IMR-90 (cell line): ENCODE measurements at regions not wholly inside any gene's neighbourhood (a gene's known extent, or its start where the extent isn't known, plus 50 kb on each side); places are given as distances from the start of the nearest gene placed in this dataset.

Experiments
- ATAC-seq: fragments of 200-7000 bp; cut with Tn5 transposase; 2 replicates; pipeline ENCODE4 v1.9.1; 2020; ENCODE audit warnings: low read depth, mild to moderate bottlenecking, moderate library complexity
- BruUV-seq: library from RNA; stranded (reverse); fragments of 400-500 nt; replicated peaks from 2 replicates; lab custom pipeline; 2021; lab: Mats Ljungman, UMichigan
- CTCF ChIA-PET: fragments of 300-600 bp; formaldehyde crosslinking; extraction: SDS; loops from one replicate; lab custom pipeline; 2021; ENCODE audit warnings: antibody characterized with exemption; lab: Yijun Ruan, JAX
- POLR2A ChIA-PET: fragments of 300-600 bp; sonication (Branson Sonifier 250); formaldehyde crosslinking; loops from one replicate; lab custom pipeline; 2022; ENCODE audit warnings: antibody characterized with exemption; ENCODE audit not compliant: unreplicated experiment; lab: Charles Lee
- DNase-seq: peaks from one replicate; pipeline ENCODE4 v3.0.0; 2013
- H2AFZ ChIP-seq: replicated peaks from 2 replicates; pipeline ENCODE3; 2013; ENCODE audit warnings: low read length, mild to moderate bottlenecking; ENCODE audit not compliant: poor library complexity
- H2AK5ac ChIP-seq: 2 replicates; pipeline ENCODE4 v1.6.1; 2013; ENCODE audit warnings: low read depth, low read length, inconsistent platforms
- H2AK9ac ChIP-seq: replicated peaks from 2 replicates; pipeline ENCODE3; 2013; ENCODE audit warnings: mild to moderate bottlenecking, low read depth, low read length, moderate library complexity; ENCODE audit not compliant: poor library complexity
- H2BK120ac ChIP-seq: 2 replicates; pipeline ENCODE4 v1.6.1; 2013; ENCODE audit warnings: low read depth, low read length, inconsistent platforms
- H2BK15ac ChIP-seq: 3 replicates; pipeline ENCODE4 v1.6.1; 2013; ENCODE audit warnings: low read depth, low read length, inconsistent platforms
- H2BK20ac ChIP-seq: 2 replicates; pipeline ENCODE4 v1.6.1; 2013; ENCODE audit warnings: low read depth, mild to moderate bottlenecking, inconsistent platforms, low read length, moderate library complexity
- H2BK5ac ChIP-seq: 2 replicates; pipeline ENCODE4 v1.6.1; 2013; ENCODE audit warnings: mild to moderate bottlenecking, low read depth, low read length, inconsistent platforms; ENCODE audit not compliant: poor library complexity, severe bottlenecking
- H3K14ac ChIP-seq: replicated peaks from 2 replicates; pipeline ENCODE4 v1.6.1; 2013; ENCODE audit warnings: low read depth, low read length, inconsistent platforms
- H3K18ac ChIP-seq: 2 replicates; pipeline ENCODE4 v1.6.1; 2013; ENCODE audit warnings: low read depth, low read length, control low read depth
- H3K23ac ChIP-seq: 2 replicates; pipeline ENCODE4 v1.6.1; 2013; ENCODE audit warnings: low read depth, low read length, inconsistent platforms
- H3K27ac ChIP-seq: 2 replicates; pipeline ENCODE4 v1.5.1; 2013; ENCODE audit warnings: mild to moderate bottlenecking, control low read depth, low read length; ENCODE audit not compliant: insufficient read depth
- H3K27me3 ChIP-seq: 2 replicates; pipeline ENCODE4 v1.6.1; 2013; ENCODE audit warnings: low read length; ENCODE audit not compliant: control insufficient read depth, insufficient read depth
- H3K36me3 ChIP-seq: 2 replicates; pipeline ENCODE4 v1.6.1; 2013; ENCODE audit warnings: low read length, mixed read lengths; ENCODE audit not compliant: control insufficient read depth, insufficient read depth
- H3K4ac ChIP-seq: 2 replicates; pipeline ENCODE4 v1.6.1; 2013; ENCODE audit warnings: low read depth, low read length, inconsistent platforms
- H3K4me1 ChIP-seq: 2 replicates; pipeline ENCODE4 v1.6.1; 2013; ENCODE audit warnings: low read length, mixed read lengths; ENCODE audit not compliant: control insufficient read depth, insufficient read depth
- H3K4me2 ChIP-seq: 2 replicates; pipeline ENCODE4 v1.6.1; 2013; ENCODE audit warnings: low read depth, mild to moderate bottlenecking, control low read depth, low read length, moderate library complexity
- H3K4me3 ChIP-seq: 2 replicates; pipeline ENCODE4 v1.5.1; 2013; ENCODE audit warnings: low read depth, mild to moderate bottlenecking, control low read depth, low read length, moderate library complexity; ENCODE audit not compliant: insufficient read depth
- H3K56ac ChIP-seq: 2 replicates; pipeline ENCODE4 v1.6.1; 2013; ENCODE audit warnings: low read length, inconsistent platforms; ENCODE audit not compliant: insufficient read depth; ENCODE audit errors: extremely low read depth
- H3K79me1 ChIP-seq, 2 experiments: 2 replicates each; pipeline ENCODE4 v1.6.1; 2013; ENCODE audit warnings: low read length in 2 of 2, inconsistent platforms in 1 of 2, low read depth in 1 of 2
- H3K9ac ChIP-seq: 2 replicates; pipeline ENCODE4 v1.6.1; 2013; ENCODE audit warnings: low read depth, low read length, control low read depth
- H3K9me1 ChIP-seq: 2 replicates; pipeline ENCODE4 v1.6.1; 2013; ENCODE audit warnings: low read length, inconsistent platforms; ENCODE audit not compliant: insufficient read depth
- H3K9me3 ChIP-seq: 2 replicates; pipeline ENCODE4 v1.6.1; 2013; ENCODE audit warnings: low read length; ENCODE audit not compliant: control insufficient read depth, insufficient read depth
- H4K20me1 ChIP-seq: 2 replicates; pipeline ENCODE4 v1.6.1; 2013; ENCODE audit warnings: low read length, inconsistent platforms; ENCODE audit not compliant: insufficient read depth
- H4K5ac ChIP-seq: 2 replicates; pipeline ENCODE4 v1.6.1; 2013; ENCODE audit warnings: mild to moderate bottlenecking, low read depth, low read length, control low read depth
- H4K8ac ChIP-seq, 2 experiments: 2 replicates each; pipeline ENCODE4 v1.6.1; 2013; ENCODE audit warnings: low read depth in 2 of 2, low read length in 2 of 2, control low read depth in 1 of 2, inconsistent platforms in 1 of 2
- H4K91ac ChIP-seq: 2 replicates; pipeline ENCODE4 v1.6.1; 2013; ENCODE audit warnings: low read depth, low read length, inconsistent platforms; ENCODE audit not compliant: insufficient read depth
- BHLHE40 ChIP-seq: fragments of 150-350 bp; IDR thresholded peaks from 2 replicates; pipeline ENCODE4 v1.6.1; 2016; ENCODE audit warnings: mild to moderate bottlenecking, low read depth, low read length
- CEBPB ChIP-seq: IDR thresholded peaks from 2 replicates; pipeline ENCODE4 v1.6.1; 2012; ENCODE audit warnings: low read depth, low read length, improper control_type of control experiment
- CHD1 ChIP-seq: IDR thresholded peaks from 2 replicates; pipeline ENCODE4 v1.6.1; 2012; ENCODE audit warnings: low read depth, low read length, improper control_type of control experiment
- CTCF ChIP-seq: conservative IDR thresholded peaks from 2 replicates; pipeline ENCODE4 v1.5.1; 2012; ENCODE audit warnings: mild to moderate bottlenecking, low read depth, low read length, improper control_type of control experiment
- ELK1 ChIP-seq: fragments of 150-350 bp; IDR thresholded peaks from 2 replicates; pipeline ENCODE4 v1.6.1; 2016; ENCODE audit warnings: low read depth, mild to moderate bottlenecking, low read length, moderate library complexity, borderline replicate concordance
- FOS ChIP-seq: fragments of 150-350 bp; IDR thresholded peaks from 2 replicates; pipeline ENCODE4 v1.6.1; 2016; ENCODE audit warnings: low read depth, low read length
- MAFK ChIP-seq: IDR thresholded peaks from 2 replicates; pipeline ENCODE4 v1.6.1; 2012; ENCODE audit warnings: low read depth, low read length, improper control_type of control experiment
- MAZ ChIP-seq: IDR thresholded peaks from 2 replicates; pipeline ENCODE4 v1.6.1; 2012; ENCODE audit warnings: low read depth, mild to moderate bottlenecking, low read length, improper control_type of control experiment, moderate library complexity, borderline replicate concordance
- MXI1 ChIP-seq: IDR thresholded peaks from 2 replicates; pipeline ENCODE4 v1.6.1; 2012; ENCODE audit warnings: low read depth, mild to moderate bottlenecking, low read length, moderate library complexity, borderline replicate concordance
- NFE2L2 ChIP-seq: fragments of 150-350 bp; IDR thresholded peaks from 2 replicates; pipeline ENCODE4 v1.6.1; 2016; ENCODE audit warnings: low read depth, mild to moderate bottlenecking, low read length
- POLR2A ChIP-seq: IDR thresholded peaks from 2 replicates; pipeline ENCODE4 v1.6.1; 2012; ENCODE audit warnings: mild to moderate bottlenecking, low read depth, low read length
- RAD21 ChIP-seq: IDR thresholded peaks from 2 replicates; pipeline ENCODE4 v1.6.1; 2012; ENCODE audit warnings: low read length, improper control_type of control experiment
- RCOR1 ChIP-seq: IDR thresholded peaks from 2 replicates; pipeline ENCODE4 v1.6.1; 2012; ENCODE audit warnings: mild to moderate bottlenecking, low read length, improper control_type of control experiment; ENCODE audit not compliant: insufficient replicate concordance
- RFX5 ChIP-seq: IDR thresholded peaks from 2 replicates; pipeline ENCODE4 v1.8.0; 2012; ENCODE audit warnings: low read depth, mild to moderate bottlenecking, low read length, moderate library complexity
- SMC3 ChIP-seq: fragments of 150-350 bp; IDR thresholded peaks from 2 replicates; pipeline ENCODE4 v1.6.1; 2016; ENCODE audit warnings: low read depth, mild to moderate bottlenecking, antibody characterized with exemption, low read length, moderate library complexity
- USF2 ChIP-seq: fragments of 150-350 bp; IDR thresholded peaks from 2 replicates; pipeline ENCODE4 v1.6.1; 2017; ENCODE audit warnings: mild to moderate bottlenecking, antibody characterized with exemption, low read length, low read depth
- whole genome bisulfite sequencing, 2 experiments: methylation state at CpG; one replicate each; pipeline versions ENCODE4 v1.1.5 to v1.1.7; 2013; ENCODE audit warnings: missing lambda C conversion rate in 2 of 2; ENCODE audit not compliant: insufficient read length in 1 of 2; ENCODE audit errors: extremely low coverage in 2 of 2; 5-methylcytosine and 5-hydroxymethylcytosine counted together
- dilution Hi-C: fragments of 300-500 bp; cut with HindIII; formaldehyde crosslinking; loops from one replicate; pipeline ENCODE4 v1.14.3; 2018; ENCODE audit warnings: low sequenced_read_pairs; ENCODE audit not compliant: unreplicated experiment
- in situ Hi-C: fragments of 300-500 bp; cut with MboI; formaldehyde crosslinking; loops from 3 replicates; pipeline ENCODE4 v1.14.3; 2019; ENCODE audit warnings: low sequenced_read_pairs, inconsistent platforms, mixed read lengths
- intact Hi-C: fragments of 100-400 bp; cut with micrococcal nuclease; formaldehyde crosslinking; loops from 2 replicates; pipeline ENCODE4 v1.10.0; 2022

GRCh38 chr5:67257077-67257476 is 60.5 kb upstream of the CD180 start:
- Histone ChIP-seq H4K20me1 (no peaks in the 10 kb centered on the region), H2AK9ac (no peak overlapping the region), H3K4ac (no peak overlapping the region), H3K36me3 (no peaks in the 10 kb centered on the region), H4K5ac (no peak overlapping the region), H3K27me3 (no peaks in the 10 kb centered on the region), H3K27ac (no peak overlapping the region), H2BK120ac (no peak overlapping the region), H3K9me1 (no peaks in the 10 kb centered on the region), H3K23ac (no peak overlapping the region), H3K4me3 (no peak overlapping the region), H3K56ac (no peak overlapping the region), H3K79me1 (no peaks in the 10 kb centered on the region), H2AK5ac (no peak overlapping the region), H2AFZ (no peak overlapping the region), H3K18ac (no peak overlapping the region), H2BK15ac (no peak overlapping the region), H3K9me3 (no peaks in the 10 kb centered on the region), H2BK5ac (no peak overlapping the region), H3K14ac (no peak overlapping the region), H3K4me2 (no peak overlapping the region), H3K9ac (no peak overlapping the region), H3K4me1 (no peaks in the 10 kb centered on the region), H4K91ac (no peak overlapping the region), H4K8ac (no peak overlapping the region), H2BK20ac (no peak overlapping the region)
- ATAC-seq (no peak), DNase-seq (no peak)
- dilution Hi-C loops (no loop called here), intact Hi-C loops (no loop called here), in situ Hi-C loops (no loop called here)
- no TSS peak for BruUV-seq
- ChIA-PET CTCF (no interaction called here), POLR2A (no interaction called here)
- TF ChIP-seq MXI1 (no peak), ELK1 (no peak), MAFK (no peak), CHD1 (no peak), CTCF (no peak), RCOR1 (no peak), POLR2A (no peak), RAD21 (no peak), SMC3 (no peak), RFX5 (no peak), FOS (no peak), NFE2L2 (no peak), USF2 (no peak), MAZ (no peak), BHLHE40 (no peak), CEBPB (no peak)
- no CpG with 5 or more reads among the region's 1 CpG for WGBS, 2 experiments
